Coronary artery (tissue), 2 donors: ENCODE measurements at regions not wholly inside any gene's neighbourhood (a gene's known extent, or its start where the extent isn't known, plus 50 kb on each side); places are given as distances from the start of the nearest gene placed in this dataset.
"Not testable (repeated sequence)": the region's sequence is repeated elsewhere in the genome, so short reads cannot be mapped to it uniquely, and the experiment has no call there.

Experiments used
- DNase-seq: peaks from one replicate; pipeline ENCODE4 v3.0.0-alpha.2; 2017; ENCODE audit warnings: low spot score
- H3K27ac ChIP-seq, 2 donors: fragments of 200-600 bp; sonication (generic); one replicate each; pipeline ENCODE4 v1.5.1; 2016 to 2019
- H3K4me3 ChIP-seq: fragments of 200-600 bp; sonication (generic); 2 replicates; pipeline ENCODE4 v1.5.1; 2016; ENCODE audit warnings: mild to moderate bottlenecking, moderate library complexity
- CTCF ChIP-seq: fragments of 200-600 bp; sonication (generic); IDR thresholded peaks from one replicate; pipeline ENCODE4 v1.5.1; 2019; ENCODE audit warnings: antibody characterized with exemption

- Histone ChIP-seq H3K27ac (no peak overlapping the region), H3K4me3 (no peak overlapping the region)
- no peak for DNase-seq
- TF ChIP-seq CTCF = no peak
These were observed 72.6 kb upstream of the CNEP1R1 start for GRCh38 chr16:49952386-49952785.

GRCh38 chr16:49953090-49953489 lies 71.9 kb upstream of the CNEP1R1 start:
- no peak for DNase-seq
- H3K27ac ChIP-seq = no peak overlapping the region
- no peak overlapping the region for H3K4me3 ChIP-seq
- TF ChIP-seq CTCF = no peak

- no peak for TF ChIP-seq CTCF
- no peak for DNase-seq
- H3K27ac ChIP-seq = no peak overlapping the region
- no peak overlapping the region for H3K4me3 ChIP-seq
These were observed 69.2 kb upstream of the CNEP1R1 start for GRCh38 chr16:49955858-49956257.

GRCh38 chr16:49956915-49957314 lies 68.1 kb upstream of the CNEP1R1 start:
- no peak for TF ChIP-seq CTCF
- no peak overlapping the region for H3K27ac ChIP-seq
- no peak for DNase-seq

GRCh38 chr16:49958448-49958847 lies 66.6 kb upstream of the CNEP1R1 start:
- Histone ChIP-seq H3K4me3 (no peak overlapping the region), H3K27ac (no peak overlapping the region)
- DNase-seq = no peak
- no peak for TF ChIP-seq CTCF

More at GRCh38 chr16:49956915-49957314, 68.1 kb upstream of the CNEP1R1 start:
- H3K4me3 ChIP-seq = no peak overlapping the region

GRCh38 chr16:49959552-49960277 lies 65.3 kb upstream of the CNEP1R1 start:
- no peak for DNase-seq
- Histone ChIP-seq H3K27ac (no peak overlapping the region), H3K4me3 (no peak overlapping the region)
- TF ChIP-seq CTCF = no peak

GRCh38 chr16:49961089-49961488 lies 63.9 kb upstream of the CNEP1R1 start:
- H3K27ac ChIP-seq = no peak overlapping the region

GRCh38 chr16:49962566-49962965 lies 62.5 kb upstream of the CNEP1R1 start:
- H3K27ac ChIP-seq, DNase-seq, H3K4me3 ChIP-seq: not testable (repeated sequence)

More at GRCh38 chr16:49961089-49961488, 63.9 kb upstream of the CNEP1R1 start:
- DNase-seq = no peak
- no peak for TF ChIP-seq CTCF
- H3K4me3 ChIP-seq = no peak overlapping the region
